Keratinocyte (primary cell): ENCODE measurements at regions not wholly inside any gene's neighbourhood (a gene's known extent, or its start where the extent isn't known, plus 50 kb on each side); places are given as distances from the start of the nearest gene placed in this dataset.

ENCODE experiments used
- EZH2 ChIP-seq: IDR thresholded peaks from one replicate; pipeline ENCODE4 v1.6.1; 2012; ENCODE audit warnings: inconsistent platforms, mild to moderate bottlenecking, low read length, moderate library complexity
- TF ChIP-seq, protein P1 (sequence below), 3 experiments: IDR thresholded peaks in 1 of 3; conservative IDR thresholded peaks in 1 of 3; optimal IDR thresholded peaks in 1 of 3; 2 replicates in 2 of 3; 3 replicates in 1 of 3; pipeline versions ENCODE3 to v1.5.1; 2011; ENCODE audit warnings: low read length in 3 of 3, mild to moderate bottlenecking in 3 of 3, moderate library complexity in 2 of 3, control low read depth in 1 of 3, inconsistent platforms in 1 of 3; ENCODE audit not compliant: insufficient read depth in 2 of 3; ENCODE audit errors: extremely low read depth in 1 of 3

DNA sequence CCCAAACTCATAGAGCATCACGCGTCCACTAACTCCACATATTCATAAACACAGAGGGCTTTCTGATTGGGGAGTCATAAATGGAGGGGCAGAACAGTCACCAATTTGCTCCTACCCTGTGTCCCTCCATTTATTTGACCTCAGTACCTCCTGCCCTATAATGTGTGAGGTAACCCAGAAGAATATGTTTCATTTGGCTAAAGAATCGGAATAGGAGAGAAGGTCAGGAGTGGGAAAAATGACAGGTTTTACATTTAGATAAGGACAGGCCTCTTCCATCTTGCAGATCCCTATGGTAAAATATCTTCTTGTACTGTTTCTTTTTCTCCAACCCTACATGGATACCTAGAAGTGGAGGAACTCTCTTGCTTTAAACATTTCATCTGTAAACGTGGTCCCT, 578.0 kb downstream of the TUSC7 start:
- TF ChIP-seq, protein P1, sequence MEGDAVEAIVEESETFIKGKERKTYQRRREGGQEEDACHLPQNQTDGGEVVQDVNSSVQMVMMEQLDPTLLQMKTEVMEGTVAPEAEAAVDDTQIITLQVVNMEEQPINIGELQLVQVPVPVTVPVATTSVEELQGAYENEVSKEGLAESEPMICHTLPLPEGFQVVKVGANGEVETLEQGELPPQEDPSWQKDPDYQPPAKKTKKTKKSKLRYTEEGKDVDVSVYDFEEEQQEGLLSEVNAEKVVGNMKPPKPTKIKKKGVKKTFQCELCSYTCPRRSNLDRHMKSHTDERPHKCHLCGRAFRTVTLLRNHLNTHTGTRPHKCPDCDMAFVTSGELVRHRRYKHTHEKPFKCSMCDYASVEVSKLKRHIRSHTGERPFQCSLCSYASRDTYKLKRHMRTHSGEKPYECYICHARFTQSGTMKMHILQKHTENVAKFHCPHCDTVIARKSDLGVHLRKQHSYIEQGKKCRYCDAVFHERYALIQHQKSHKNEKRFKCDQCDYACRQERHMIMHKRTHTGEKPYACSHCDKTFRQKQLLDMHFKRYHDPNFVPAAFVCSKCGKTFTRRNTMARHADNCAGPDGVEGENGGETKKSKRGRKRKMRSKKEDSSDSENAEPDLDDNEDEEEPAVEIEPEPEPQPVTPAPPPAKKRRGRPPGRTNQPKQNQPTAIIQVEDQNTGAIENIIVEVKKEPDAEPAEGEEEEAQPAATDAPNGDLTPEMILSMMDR (optimal IDR thresholded peaks at IDR 0.05 in 1 of 3, IDR thresholded peaks at IDR 0.05 in 1 of 3, conservative IDR thresholded peaks at IDR 0.05 in 1 of 3; ENCODE audit: extremely low read depth in 1 of 3, insufficient read depth in 2 of 3, low read length in 3 of 3) = no peak
- TF ChIP-seq EZH2 = no peak
